B cell (primary cell): ENCODE measurements at regions not wholly inside any gene's neighbourhood (a gene's known extent, or its start where the extent isn't known, plus 50 kb on each side); places are given as distances from the start of the nearest gene placed in this dataset.

ENCODE experiments used
- EZH2 ChIP-seq: IDR thresholded peaks from 2 replicates; pipeline ENCODE4 v1.6.1; 2012; ENCODE audit warnings: borderline replicate concordance, low read depth, mild to moderate bottlenecking, moderate library complexity, low read length; ENCODE audit not compliant: insufficient read depth, poor library complexity, severe bottlenecking
- TF ChIP-seq, protein P1 (sequence below): fragments of 200-600 bp; IDR thresholded peaks from one replicate; pipeline ENCODE4 v1.8.0; 2022; ENCODE audit warnings: antibody characterized with exemption, mild to moderate bottlenecking

- TF ChIP-seq, protein P1, sequence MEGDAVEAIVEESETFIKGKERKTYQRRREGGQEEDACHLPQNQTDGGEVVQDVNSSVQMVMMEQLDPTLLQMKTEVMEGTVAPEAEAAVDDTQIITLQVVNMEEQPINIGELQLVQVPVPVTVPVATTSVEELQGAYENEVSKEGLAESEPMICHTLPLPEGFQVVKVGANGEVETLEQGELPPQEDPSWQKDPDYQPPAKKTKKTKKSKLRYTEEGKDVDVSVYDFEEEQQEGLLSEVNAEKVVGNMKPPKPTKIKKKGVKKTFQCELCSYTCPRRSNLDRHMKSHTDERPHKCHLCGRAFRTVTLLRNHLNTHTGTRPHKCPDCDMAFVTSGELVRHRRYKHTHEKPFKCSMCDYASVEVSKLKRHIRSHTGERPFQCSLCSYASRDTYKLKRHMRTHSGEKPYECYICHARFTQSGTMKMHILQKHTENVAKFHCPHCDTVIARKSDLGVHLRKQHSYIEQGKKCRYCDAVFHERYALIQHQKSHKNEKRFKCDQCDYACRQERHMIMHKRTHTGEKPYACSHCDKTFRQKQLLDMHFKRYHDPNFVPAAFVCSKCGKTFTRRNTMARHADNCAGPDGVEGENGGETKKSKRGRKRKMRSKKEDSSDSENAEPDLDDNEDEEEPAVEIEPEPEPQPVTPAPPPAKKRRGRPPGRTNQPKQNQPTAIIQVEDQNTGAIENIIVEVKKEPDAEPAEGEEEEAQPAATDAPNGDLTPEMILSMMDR: no peak
- no peak for TF ChIP-seq EZH2
Measured at GRCh38 chr1:222068101-222068500, 326.2 kb upstream of the DUSP10 start.
